T-helper 2 cell (primary cell): ENCODE measurements at regions not wholly inside any gene's neighbourhood (a gene's known extent, or its start where the extent isn't known, plus 50 kb on each side); places are given as distances from the start of the nearest gene placed in this dataset.
"Not testable (repeated sequence)": the region's sequence is repeated elsewhere in the genome, so short reads cannot be mapped to it uniquely, and the experiment has no call there.

Experiments
- DNase-seq, 5 experiments: peaks; one replicate each; pipeline versions ENCODE4 v3.0.0 to v3.0.0-alpha.2; 2012 to 2022

DNA sequence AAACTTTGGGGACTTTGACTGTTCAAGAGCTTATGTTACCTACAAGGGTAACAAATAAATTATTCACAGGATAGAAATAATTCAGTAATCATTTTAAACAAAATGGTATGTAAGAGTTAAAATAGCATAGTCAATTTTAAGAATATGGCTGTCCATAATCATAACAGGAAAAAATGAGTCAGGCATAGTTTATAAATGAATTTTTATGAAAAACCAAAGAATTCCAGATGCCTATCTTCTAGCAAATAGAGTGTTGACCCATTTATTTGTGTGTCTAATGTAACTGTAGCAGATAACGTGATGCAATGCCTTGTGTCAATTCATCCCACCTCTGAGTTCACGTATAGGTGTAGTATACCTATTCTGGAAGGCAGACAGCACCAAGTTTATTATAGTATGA lies 169.7 kb upstream of the CDH9 start:
- no peak for DNase-seq

- DNase-seq: no peak
Observed at GRCh38 chr5:27191786-27192510, 153.6 kb upstream of the CDH9 start.

- DNase-seq: no peak
Observed at GRCh38 chr5:27172693-27173092, 134.3 kb upstream of the CDH9 start.

DNA sequence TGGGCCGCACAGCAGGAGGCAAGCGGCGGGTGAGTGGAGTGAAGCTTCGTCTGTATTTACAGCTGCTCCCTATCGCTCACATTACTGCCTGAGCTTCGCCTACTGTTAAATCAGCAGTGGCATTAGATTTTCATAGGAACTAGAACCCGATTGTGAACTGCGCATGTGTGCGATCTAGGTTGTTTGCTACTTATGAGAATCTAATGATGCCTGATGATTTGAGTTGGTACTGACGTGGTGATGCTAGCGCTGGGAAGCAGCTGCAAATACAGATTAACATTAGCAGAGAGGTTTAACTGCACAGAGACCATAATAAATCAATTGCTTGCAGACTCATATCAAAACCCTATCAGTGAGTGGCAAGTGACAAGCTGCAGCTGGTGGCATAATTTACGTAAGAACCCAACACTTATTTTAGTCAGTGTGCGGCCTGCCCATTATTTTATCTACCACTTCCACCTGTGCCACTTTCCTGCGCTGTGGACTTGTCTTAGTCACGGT lies 133.4 kb upstream of the CDH9 start:
- DNase-seq: peak in 1 of 5 experiments; percentile 0

DNA sequence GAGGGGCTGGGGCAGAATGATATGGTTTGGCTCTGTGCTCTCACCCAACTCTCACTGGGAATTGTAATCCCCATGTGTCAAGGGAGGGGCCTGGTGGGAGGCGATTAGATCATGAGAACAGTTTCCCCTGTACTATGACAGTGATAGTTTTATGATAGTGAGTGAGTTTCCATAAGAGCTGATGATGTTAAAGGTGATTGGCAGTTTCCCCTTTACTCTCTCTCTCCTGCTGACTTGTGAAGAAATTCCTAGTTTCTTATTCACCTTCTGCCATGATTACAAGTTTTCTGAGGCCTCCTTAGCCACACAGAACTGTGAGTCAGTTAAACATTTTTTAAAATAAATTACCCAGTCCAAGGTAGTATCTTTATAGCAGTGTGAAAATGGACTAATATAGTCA lies 120.4 kb upstream of the CDH9 start:
- DNase-seq: no peak

DNA sequence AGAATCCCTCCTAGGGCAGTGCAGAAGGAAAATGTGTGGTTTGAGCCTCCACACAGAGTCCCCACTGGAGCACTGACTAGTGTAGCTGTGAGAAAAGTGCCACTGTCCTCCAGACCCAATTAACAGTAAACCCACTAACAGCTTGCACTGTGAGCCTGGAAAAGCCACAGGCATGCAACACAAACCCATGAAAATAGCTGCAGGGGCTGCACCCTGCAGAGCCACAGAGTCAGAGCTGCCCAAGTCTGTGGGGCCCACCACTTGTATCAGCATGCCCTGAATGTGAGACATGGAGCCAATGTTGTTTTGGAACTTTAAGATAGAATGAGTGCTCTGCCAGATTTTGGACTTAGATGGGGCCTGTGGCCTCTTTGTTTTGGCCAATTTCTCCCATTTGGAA lies 119.8 kb upstream of the CDH9 start:
- DNase-seq: no peak

DNA sequence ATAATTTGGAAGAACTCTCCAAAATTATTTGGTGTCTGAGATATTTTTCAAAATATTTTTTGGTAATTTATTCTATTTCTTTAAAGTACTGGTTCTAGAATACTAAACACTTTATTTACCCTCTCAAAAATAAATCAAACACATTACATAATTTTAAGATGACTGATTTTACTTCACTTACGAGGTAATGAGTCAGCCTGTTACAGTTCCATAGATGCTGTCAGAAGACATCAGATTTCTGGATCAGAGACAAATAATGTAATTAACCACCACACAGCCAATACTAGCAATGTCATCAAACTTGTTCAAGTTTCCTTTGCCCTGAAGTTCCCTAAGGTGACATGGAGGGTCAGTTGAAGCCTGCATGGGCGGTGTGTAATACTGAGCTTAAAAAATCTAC lies 106.1 kb upstream of the CDH9 start:
- DNase-seq: no peak

GRCh38 chr5:27140831-27141230 lies 102.4 kb upstream of the CDH9 start:
- DNase-seq: no peak

DNA sequence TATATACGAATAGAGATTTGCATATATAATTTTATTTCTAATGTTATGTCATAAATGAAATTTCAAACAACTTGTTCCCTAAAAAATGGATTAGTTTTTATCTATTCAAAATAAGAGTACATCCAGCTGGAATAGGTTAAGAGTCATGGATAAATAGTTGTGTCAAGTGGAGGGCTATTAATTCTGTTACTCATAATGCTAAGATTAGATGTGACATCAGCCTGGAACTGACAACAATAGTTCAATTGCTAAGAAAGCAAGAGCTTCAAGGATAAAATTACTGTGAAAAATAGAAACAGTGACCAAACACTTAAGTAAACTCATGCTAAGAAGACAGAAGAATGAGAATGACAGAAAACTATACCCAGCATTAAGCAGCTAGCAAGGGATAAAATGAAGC lies 92.2 kb upstream of the CDH9 start:
- no peak for DNase-seq

DNA sequence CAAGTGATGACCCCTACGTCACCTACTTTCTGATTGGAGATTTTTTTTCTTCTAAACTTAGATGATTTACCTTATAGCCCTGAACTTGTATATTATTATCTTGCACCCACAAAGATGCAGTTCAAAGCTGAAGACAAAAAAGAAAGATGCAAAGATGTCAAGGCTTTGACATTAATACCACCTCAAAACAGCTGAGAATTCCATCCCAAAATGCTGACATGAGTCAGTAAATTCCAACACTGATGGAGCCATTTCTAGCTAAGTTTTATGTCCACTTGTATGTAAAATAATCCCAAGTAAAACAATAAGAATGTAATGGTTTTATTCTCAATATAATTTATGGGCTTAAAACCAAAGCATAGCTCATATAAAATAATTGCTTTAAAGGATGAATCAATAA lies 91.5 kb upstream of the CDH9 start:
- no peak for DNase-seq

- DNase-seq: no peak
Observed at GRCh38 chr5:27125856-27126255, 87.5 kb upstream of the CDH9 start.

DNA sequence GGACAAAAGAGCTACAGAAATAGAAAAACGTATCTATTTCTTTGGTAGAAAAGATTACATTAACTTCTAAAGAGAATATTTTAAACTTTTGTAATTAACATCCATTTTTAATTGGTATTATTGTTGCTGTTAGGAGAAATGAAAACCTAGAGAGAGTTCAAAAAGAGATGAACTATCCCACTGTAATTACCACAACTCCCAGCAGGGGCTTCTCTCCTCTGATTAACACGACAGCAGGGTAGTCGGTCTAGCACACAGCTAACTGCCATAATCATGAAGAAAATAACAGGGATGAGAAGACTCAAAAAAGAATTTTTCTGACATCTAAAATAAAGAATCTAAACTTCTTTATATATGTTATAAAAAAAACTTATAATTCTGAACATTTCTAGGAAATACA lies 86.2 kb upstream of the CDH9 start:
- DNase-seq: no peak

DNA sequence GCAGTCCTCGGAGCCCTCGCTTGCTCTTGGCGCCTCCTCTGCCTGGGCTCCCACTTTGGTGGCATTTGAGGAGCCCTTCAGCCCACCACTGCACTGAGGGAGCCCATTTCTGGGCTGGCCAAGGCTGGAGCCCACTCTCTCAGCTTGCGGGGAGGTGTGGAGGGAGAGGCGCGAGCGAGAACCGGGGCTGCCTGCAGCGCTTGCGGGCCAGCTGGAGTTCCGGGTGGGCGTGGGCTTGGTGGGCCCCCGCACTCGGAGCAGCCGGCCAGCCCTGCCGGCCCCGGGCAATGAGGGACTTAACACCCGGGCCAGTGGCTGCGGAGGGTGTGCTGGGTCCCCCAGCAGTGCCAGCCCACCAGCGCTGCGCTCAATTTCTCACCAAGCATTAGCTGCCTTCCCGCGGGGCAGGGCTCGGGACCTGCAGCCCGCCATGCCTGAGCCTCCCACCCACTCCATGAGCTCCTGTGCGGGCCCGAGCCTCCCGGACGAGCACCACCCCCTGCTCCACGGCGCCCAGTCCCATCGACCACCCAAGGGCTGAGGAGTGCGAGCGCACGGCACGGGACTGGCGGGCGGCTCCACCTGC lies 81.4 kb upstream of the CDH9 start:
- DNase-seq: not testable (repeated sequence)

GRCh38 chr5:27103486-27103885 lies 65.1 kb upstream of the CDH9 start:
- DNase-seq: no peak

DNA sequence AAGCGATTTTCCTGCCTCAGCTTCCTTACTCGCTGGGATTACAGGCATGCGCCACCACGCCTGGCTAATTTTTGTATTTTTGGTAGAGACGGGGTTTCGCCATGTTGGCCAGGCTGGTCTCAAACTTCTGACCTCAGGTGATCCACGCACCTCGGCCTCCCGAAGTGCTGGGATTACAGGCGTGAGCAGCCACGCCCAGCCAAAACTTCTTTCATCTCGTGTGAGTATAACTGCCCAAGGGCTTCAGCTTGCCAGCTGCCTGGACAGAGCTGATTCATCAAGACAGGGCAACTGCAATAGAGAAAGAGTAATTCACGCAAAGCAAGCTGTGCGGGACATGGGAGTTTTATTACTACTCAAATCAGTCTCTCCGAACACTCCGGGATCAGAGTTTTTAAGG lies 57.4 kb upstream of the CDH9 start:
- not testable (repeated sequence) for DNase-seq

GRCh38 chr5:27093279-27093678 lies 54.9 kb upstream of the CDH9 start:
- no peak for DNase-seq

DNA sequence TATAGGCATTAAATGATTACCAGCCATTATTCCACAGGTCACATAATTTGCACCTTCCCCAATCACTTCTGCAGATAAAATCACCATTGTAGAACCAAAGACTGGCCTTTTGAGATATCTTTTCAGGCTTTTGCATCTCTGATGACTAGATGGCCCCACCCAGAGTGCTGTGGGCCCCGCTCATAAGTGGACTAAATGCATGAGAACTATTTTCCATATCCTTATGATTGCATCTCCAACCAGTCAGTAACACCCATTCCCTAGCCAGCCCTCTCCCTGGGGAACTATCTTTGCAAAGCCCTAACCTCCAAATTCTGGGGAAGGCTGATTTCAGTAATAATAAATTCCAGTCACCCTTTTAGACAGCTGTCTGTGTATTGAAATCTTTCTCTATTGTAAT lies 53.5 kb upstream of the CDH9 start:
- DNase-seq: no peak

- DNase-seq: not testable (repeated sequence)
Observed at GRCh38 chr5:27088822-27089221, 50.4 kb upstream of the CDH9 start.
